Spinal cord (tissue), 9 donors: ENCODE measurements at regions not wholly inside any gene's neighbourhood (a gene's known extent, or its start where the extent isn't known, plus 50 kb on each side); places are given as distances from the start of the nearest gene placed in this dataset.

ENCODE experiments used
- DNase-seq, 6 donors: peaks; one replicate each; pipeline versions ENCODE4 v3.0.0 to v3.0.0-alpha.2; 2013 to 2015; ENCODE audit warnings: low spot score in 6 of 6, low read depth in 4 of 6
- H3K27ac ChIP-seq: one replicate; pipeline ENCODE4 v1.5.1; 2013; ENCODE audit warnings: low read depth, low read length, control low read depth
- H3K27me3 ChIP-seq: one replicate; pipeline ENCODE4 v1.6.1; 2013; ENCODE audit warnings: low read length; ENCODE audit not compliant: control insufficient read depth, insufficient read depth
- H3K36me3 ChIP-seq: one replicate; pipeline ENCODE4 v1.6.1; 2013; ENCODE audit warnings: low read length; ENCODE audit not compliant: control insufficient read depth, insufficient read depth
- H3K4me1 ChIP-seq: one replicate; pipeline ENCODE4 v1.6.1; 2013; ENCODE audit warnings: low read length; ENCODE audit not compliant: control insufficient read depth, insufficient read depth
- H3K4me3 ChIP-seq: one replicate; pipeline ENCODE4 v1.5.1; 2013; ENCODE audit warnings: low read depth, low read length, control low read depth
- H3K9me3 ChIP-seq: one replicate; pipeline ENCODE4 v1.6.1; 2013; ENCODE audit warnings: low read length; ENCODE audit not compliant: control insufficient read depth, insufficient read depth
- WGBS: methylation state at CpG from one replicate; pipeline ENCODE4 v1.1.5; 2013; ENCODE audit warnings: missing lambda C conversion rate; ENCODE audit not compliant: insufficient coverage; 5-methylcytosine and 5-hydroxymethylcytosine counted together
- donor health status: healthy.

- no peaks in the 10 kb centered on the region for H3K27me3 ChIP-seq
- DNase-seq: no peak
- 100% methylated on average over 1 of the region's 2 CpGs for WGBS
- H3K4me3 ChIP-seq: no peak overlapping the region
- H3K4me1 ChIP-seq: no peaks in the 10 kb centered on the region
- H3K36me3 ChIP-seq: no peaks in the 10 kb centered on the region
- H3K27ac ChIP-seq: no peak overlapping the region
- H3K9me3 ChIP-seq: peaks cover 2% of the 10 kb centered on the region
Observed at GRCh38 chr6:18551228-18551627, 164.1 kb downstream of the RNF144B start.

GRCh38 chr6:18555750-18556149 is 168.6 kb downstream of the RNF144B start:
- Histone ChIP-seq H3K27ac (no peak overlapping the region), H3K36me3 (no peaks in the 10 kb centered on the region), H3K4me1 (no peaks in the 10 kb centered on the region), H3K9me3 (no peaks in the 10 kb centered on the region), H3K4me3 (no peak overlapping the region), H3K27me3 (no peaks in the 10 kb centered on the region)
- no CpG with 5 or more reads among the region's 2 CpGs for WGBS
- no peak for DNase-seq

GRCh38 chr6:18561037-18561750 is 174.0 kb downstream of the RNF144B start:
- H3K9me3 ChIP-seq: no peaks in the 10 kb centered on the region
- no peaks in the 10 kb centered on the region for H3K36me3 ChIP-seq
- WGBS: 100% methylated on average over 1 of the region's 5 CpGs
- no peak overlapping the region for H3K4me3 ChIP-seq
- no peak overlapping the region for H3K27ac ChIP-seq
- H3K27me3 ChIP-seq: no peaks in the 10 kb centered on the region
- DNase-seq: peak in 1 of 6 donors; percentile 50
- H3K4me1 ChIP-seq: no peaks in the 10 kb centered on the region

GRCh38 chr6:18562726-18563125 is 175.6 kb downstream of the RNF144B start:
- no peak overlapping the region for H3K27ac ChIP-seq
- H3K4me1 ChIP-seq: no peaks in the 10 kb centered on the region
- no peaks in the 10 kb centered on the region for H3K9me3 ChIP-seq
- DNase-seq: no peak
- no CpG with 5 or more reads among the region's 5 CpGs for WGBS
- no peak overlapping the region for H3K4me3 ChIP-seq
- no peaks in the 10 kb centered on the region for H3K27me3 ChIP-seq
- no peaks in the 10 kb centered on the region for H3K36me3 ChIP-seq

- Histone ChIP-seq H3K9me3 (no peaks in the 10 kb centered on the region), H3K27ac (no peak overlapping the region), H3K36me3 (no peaks in the 10 kb centered on the region), H3K27me3 (no peaks in the 10 kb centered on the region), H3K4me3 (no peak overlapping the region), H3K4me1 (no peaks in the 10 kb centered on the region)
- WGBS: no CpG with 5 or more reads among the region's 3 CpGs
- DNase-seq: no peak
Observed at GRCh38 chr6:18564775-18565174, 177.6 kb downstream of the RNF144B start.

GRCh38 chr6:18565231-18565630 is 178.1 kb downstream of the RNF144B start:
- Histone ChIP-seq H3K27ac (no peak overlapping the region), H3K27me3 (no peaks in the 10 kb centered on the region), H3K9me3 (no peaks in the 10 kb centered on the region), H3K36me3 (no peaks in the 10 kb centered on the region), H3K4me1 (no peaks in the 10 kb centered on the region), H3K4me3 (no peak overlapping the region)
- WGBS: 55% methylated on average over 1 of the region's 1 CpG
- DNase-seq: no peak

GRCh38 chr6:18567380-18567779 is 180.2 kb downstream of the RNF144B start:
- no peak for DNase-seq
- WGBS: no CpG with 5 or more reads among the region's 2 CpGs
- Histone ChIP-seq H3K36me3 (no peaks in the 10 kb centered on the region), H3K4me3 (no peak overlapping the region), H3K27me3 (no peaks in the 10 kb centered on the region), H3K4me1 (no peaks in the 10 kb centered on the region), H3K9me3 (no peaks in the 10 kb centered on the region), H3K27ac (no peak overlapping the region)

- Histone ChIP-seq H3K4me3 (no peak overlapping the region), H3K36me3 (no peaks in the 10 kb centered on the region), H3K4me1 (no peaks in the 10 kb centered on the region), H3K27me3 (no peaks in the 10 kb centered on the region), H3K9me3 (no peaks in the 10 kb centered on the region), H3K27ac (no peak overlapping the region)
- 60% methylated on average over 2 of the region's 2 CpGs for WGBS
- no peak for DNase-seq
Observed at GRCh38 chr6:18577491-18577890, 190.3 kb downstream of the RNF144B start.

GRCh38 chr6:18579166-18579565 is 192.0 kb downstream of the RNF144B start:
- no peaks in the 10 kb centered on the region for H3K4me1 ChIP-seq
- no peaks in the 10 kb centered on the region for H3K9me3 ChIP-seq
- no peaks in the 10 kb centered on the region for H3K27me3 ChIP-seq
- H3K4me3 ChIP-seq: no peak overlapping the region
- no CpG with 5 or more reads among the region's 2 CpGs for WGBS
- H3K36me3 ChIP-seq: no peaks in the 10 kb centered on the region
- no peak for DNase-seq
- no peak overlapping the region for H3K27ac ChIP-seq

GRCh38 chr6:18579869-18580268 is 192.7 kb downstream of the RNF144B start:
- Histone ChIP-seq H3K4me1 (no peaks in the 10 kb centered on the region), H3K9me3 (no peaks in the 10 kb centered on the region), H3K36me3 (no peaks in the 10 kb centered on the region), H3K4me3 (no peak overlapping the region), H3K27me3 (no peaks in the 10 kb centered on the region), H3K27ac (no peak overlapping the region)
- DNase-seq: no peak
- WGBS: 100% methylated on average over 1 of the region's 1 CpG
